B cell (primary cell): ENCODE measurements at regions not wholly inside any gene's neighbourhood (a gene's known extent, or its start where the extent isn't known, plus 50 kb on each side); places are given as distances from the start of the nearest gene placed in this dataset.
"Not testable (repeated sequence)": the region's sequence is repeated elsewhere in the genome, so short reads cannot be mapped to it uniquely, and the experiment has no call there.

Experiments
- ATAC-seq: fragments of 200-7000 bp; cut with Tn5 transposase; one replicate; pipeline ENCODE4 v1.10.0; 2021; ENCODE audit warnings: low read depth, mild to moderate bottlenecking, moderate number of reproducible peaks, moderate library complexity
- CTCF ChIA-PET: fragments of 350-600 bp; sonication (Branson Sonifier 250); formaldehyde crosslinking; loops from one replicate; lab custom pipeline; 2021; ENCODE audit warnings: antibody characterized with exemption, inconsistent platforms; lab: Charles Lee
- POLR2A ChIA-PET: fragments of 350-600 bp; sonication (Branson Sonifier 250); formaldehyde crosslinking; loops from one replicate; lab custom pipeline; 2021; ENCODE audit warnings: antibody characterized with exemption; lab: Charles Lee
- DNase-seq: peaks from one replicate; pipeline ENCODE4 v3.0.0; 2013
- H2AFZ ChIP-seq: 2 replicates; pipeline ENCODE4 v1.6.1; 2012; ENCODE audit warnings: mild to moderate bottlenecking, low read depth, low read length; ENCODE audit not compliant: insufficient read depth, poor library complexity, severe bottlenecking
- H3K27ac ChIP-seq, 2 donors: 1 replicate in 1 of 2; 2 replicates in 1 of 2; pipeline ENCODE4 v1.5.1; 2012 to 2013; ENCODE audit warnings: low read length in 2 of 2, mild to moderate bottlenecking in 2 of 2, moderate library complexity in 1 of 2
- H3K27me3 ChIP-seq, 4 experiments: fragments of 200-600 bp in 1 of 4; sonication (generic) in 1 of 4; replicated peaks in 1 of 4; 1 replicate in 2 of 4; 2 replicates in 2 of 4; pipeline versions ENCODE4 v1.6.1 to v1.7.0; 2013 to 2016; ENCODE audit warnings: low read length in 3 of 4, mild to moderate bottlenecking in 2 of 4, mixed read lengths in 1 of 4, moderate library complexity in 1 of 4; ENCODE audit not compliant: insufficient read depth in 4 of 4, control insufficient read depth in 3 of 4; ENCODE audit errors: control extremely low read depth in 1 of 4
- H3K36me3 ChIP-seq, 2 experiments: replicated peaks in 1 of 2; 1 replicate in 1 of 2; 2 replicates in 1 of 2; pipeline versions ENCODE4 v1.6.1 to v1.7.1; 2013; ENCODE audit warnings: low read length in 1 of 2; ENCODE audit not compliant: insufficient read depth in 2 of 2, control insufficient read depth in 1 of 2; ENCODE audit errors: control extremely low read depth in 1 of 2, extremely low read depth in 1 of 2
- H3K4me1 ChIP-seq, 2 donors: fragments of 200-600 bp in 1 of 2; sonication (generic) in 1 of 2; 1 replicate in 1 of 2; 2 replicates in 1 of 2; pipeline versions ENCODE4 v1.5.1 to v1.6.1; 2013 to 2017; ENCODE audit warnings: low read length in 2 of 2; ENCODE audit not compliant: control insufficient read depth in 2 of 2, insufficient read depth in 2 of 2
- H3K4me2 ChIP-seq: replicated peaks from 2 replicates; pipeline ENCODE3; 2012; ENCODE audit warnings: mild to moderate bottlenecking, low read depth, low read length; ENCODE audit not compliant: poor library complexity, severe bottlenecking
- H3K4me3 ChIP-seq, 5 experiments: fragments of 200-600 bp in 1 of 5; sonication (generic) in 1 of 5; 1 replicate in 3 of 5; 2 replicates in 2 of 5; pipeline versions ENCODE4 v1.5.1 to v1.7.0; 2011 to 2016; ENCODE audit warnings: low read length in 4 of 5, mild to moderate bottlenecking in 4 of 5, low read depth in 2 of 5, control low read depth in 1 of 5, moderate library complexity in 1 of 5; ENCODE audit not compliant: insufficient read depth in 1 of 5; ENCODE audit errors: control extremely low read depth in 1 of 5, extremely low read depth in 1 of 5
- H3K79me2 ChIP-seq: fragments of 200-600 bp; sonication (generic); one replicate; pipeline ENCODE4 v1.6.0; 2016; ENCODE audit warnings: low read length; ENCODE audit not compliant: control insufficient read depth, insufficient read depth
- H3K9ac ChIP-seq: fragments of 200-600 bp; sonication (generic); 2 replicates; pipeline ENCODE4 v1.6.1; 2017; ENCODE audit warnings: mild to moderate bottlenecking, low read length, moderate library complexity
- H3K9me3 ChIP-seq, 3 donors: one replicate each; pipeline versions ENCODE4 v1.6.1 to v1.7.1; 2013; ENCODE audit warnings: low read length in 2 of 3; ENCODE audit not compliant: control insufficient read depth in 2 of 3, insufficient read depth in 1 of 3; ENCODE audit errors: control extremely low read depth in 1 of 3
- H4K20me1 ChIP-seq: 2 replicates; pipeline ENCODE4 v1.6.0; 2012; ENCODE audit warnings: mild to moderate bottlenecking, low read length; ENCODE audit not compliant: insufficient read depth, control insufficient read depth, poor library complexity, severe bottlenecking
- H3K27ac Mint-ChIP-seq: one replicate; pipeline ENCODE4 v1.8.0; 2021; ENCODE audit warnings: mixed read lengths
- H3K27me3 Mint-ChIP-seq: one replicate; pipeline ENCODE4 v1.8.0; 2021; ENCODE audit warnings: mixed read lengths
- H3K4me1 Mint-ChIP-seq: one replicate; pipeline ENCODE4 v1.8.0; 2021; ENCODE audit warnings: mixed read lengths
- H3K4me3 Mint-ChIP-seq: one replicate; pipeline ENCODE4 v1.8.0; 2021; ENCODE audit warnings: mixed read lengths
- H3K9me3 Mint-ChIP-seq: one replicate; pipeline ENCODE4 v1.8.0; 2022; ENCODE audit warnings: mixed read lengths; ENCODE audit not compliant: insufficient read depth
- EZH2 ChIP-seq: IDR thresholded peaks from 2 replicates; pipeline ENCODE4 v1.6.1; 2012; ENCODE audit warnings: borderline replicate concordance, low read depth, mild to moderate bottlenecking, moderate library complexity, low read length; ENCODE audit not compliant: insufficient read depth, poor library complexity, severe bottlenecking
- WGBS: methylation state at CpG from one replicate; pipeline ENCODE4 v1.1.5; 2013; ENCODE audit warnings: missing lambda C conversion rate; ENCODE audit not compliant: insufficient coverage; 5-methylcytosine and 5-hydroxymethylcytosine counted together
- intact Hi-C: fragments of 100-400 bp; cut with micrococcal nuclease; formaldehyde crosslinking; loops from one replicate; pipeline ENCODE4 v1.10.0; 2022
- TF ChIP-seq, protein P1 (sequence below): fragments of 200-600 bp; IDR thresholded peaks from one replicate; pipeline ENCODE4 v1.8.0; 2022; ENCODE audit warnings: antibody characterized with exemption, mild to moderate bottlenecking

DNA sequence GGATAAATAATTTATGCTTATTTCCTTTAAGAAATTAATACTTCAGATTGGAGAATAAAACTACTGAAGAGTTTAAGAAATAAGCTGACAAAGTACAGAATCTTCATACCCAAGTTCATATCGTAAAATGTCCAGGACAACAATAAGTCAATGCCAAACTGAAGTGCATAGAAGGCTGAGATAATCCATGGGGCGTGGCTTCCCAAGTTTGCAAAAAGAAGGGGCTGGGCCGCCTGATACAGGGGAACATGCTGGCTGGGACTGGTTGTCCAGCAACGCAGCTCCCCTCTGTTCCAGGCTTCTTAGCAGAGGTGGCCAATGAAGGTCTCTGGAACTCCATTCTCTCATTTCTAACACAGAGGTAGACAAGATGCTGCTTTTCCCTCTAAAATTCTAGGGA is 189.5 kb upstream of the SPOPL start:
- peaks cover 4% of the 10 kb centered on the region for H3K9me3 Mint-ChIP-seq
- Histone ChIP-seq H3K4me3 (no peak overlapping the region), H3K27me3 (no peaks in the 10 kb centered on the region), H3K79me2 (no peaks in the 10 kb centered on the region), H3K36me3 (no peaks in the 10 kb centered on the region), H3K4me1 (no peaks in the 10 kb centered on the region), H3K27ac (no peak overlapping the region), H2AFZ (no peak overlapping the region), H3K4me2 (no peak overlapping the region), H3K9me3 (peaks cover 0 to 7% (median 0%) of the 10 kb centered on the region in 3 donors), H3K9ac (no peak overlapping the region), H4K20me1 (no peaks in the 10 kb centered on the region)
- no peak overlapping the region for H3K4me3 Mint-ChIP-seq
- intact Hi-C loops, result no loop called here
- TF ChIP-seq, protein P1, sequence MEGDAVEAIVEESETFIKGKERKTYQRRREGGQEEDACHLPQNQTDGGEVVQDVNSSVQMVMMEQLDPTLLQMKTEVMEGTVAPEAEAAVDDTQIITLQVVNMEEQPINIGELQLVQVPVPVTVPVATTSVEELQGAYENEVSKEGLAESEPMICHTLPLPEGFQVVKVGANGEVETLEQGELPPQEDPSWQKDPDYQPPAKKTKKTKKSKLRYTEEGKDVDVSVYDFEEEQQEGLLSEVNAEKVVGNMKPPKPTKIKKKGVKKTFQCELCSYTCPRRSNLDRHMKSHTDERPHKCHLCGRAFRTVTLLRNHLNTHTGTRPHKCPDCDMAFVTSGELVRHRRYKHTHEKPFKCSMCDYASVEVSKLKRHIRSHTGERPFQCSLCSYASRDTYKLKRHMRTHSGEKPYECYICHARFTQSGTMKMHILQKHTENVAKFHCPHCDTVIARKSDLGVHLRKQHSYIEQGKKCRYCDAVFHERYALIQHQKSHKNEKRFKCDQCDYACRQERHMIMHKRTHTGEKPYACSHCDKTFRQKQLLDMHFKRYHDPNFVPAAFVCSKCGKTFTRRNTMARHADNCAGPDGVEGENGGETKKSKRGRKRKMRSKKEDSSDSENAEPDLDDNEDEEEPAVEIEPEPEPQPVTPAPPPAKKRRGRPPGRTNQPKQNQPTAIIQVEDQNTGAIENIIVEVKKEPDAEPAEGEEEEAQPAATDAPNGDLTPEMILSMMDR, result no peak
- no peak for TF ChIP-seq EZH2
- H3K27ac Mint-ChIP-seq, result no peak overlapping the region
- no peak for ATAC-seq
- ChIA-PET CTCF (no interaction called here), POLR2A (no interaction called here)
- no peaks in the 10 kb centered on the region for H3K4me1 Mint-ChIP-seq
- H3K27me3 Mint-ChIP-seq, result no peaks in the 10 kb centered on the region
- WGBS, result 93% methylated on average over 4 of the region's 4 CpGs
- no peak for DNase-seq

DNA sequence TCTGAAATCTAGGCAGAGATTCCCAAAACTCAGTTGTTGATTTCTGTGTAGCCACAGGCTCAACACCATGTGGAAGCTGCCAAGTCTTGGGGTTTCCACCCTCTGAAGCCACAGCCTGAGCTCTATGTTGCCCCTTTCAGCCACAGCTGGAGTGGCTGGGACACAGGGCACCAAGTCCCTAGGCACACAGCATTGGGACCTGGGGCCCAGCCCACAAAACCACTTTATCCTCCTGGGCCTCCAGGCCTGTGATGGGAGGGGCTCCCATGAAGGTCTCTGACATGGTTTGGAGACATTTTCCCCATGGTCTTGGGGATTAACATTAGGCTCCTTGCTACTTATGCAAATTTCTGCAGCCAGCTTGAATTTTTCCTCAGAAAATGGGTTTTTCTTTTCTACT is 186.0 kb upstream of the SPOPL start:
- ATAC-seq, H4K20me1 ChIP-seq, H3K79me2 ChIP-seq, DNase-seq, H3K36me3 ChIP-seq, H2AFZ ChIP-seq, H3K4me1 Mint-ChIP-seq, H3K4me3 ChIP-seq, POLR2A ChIA-PET, H3K4me3 Mint-ChIP-seq, intact Hi-C loops, H3K9me3 ChIP-seq, H3K27me3 ChIP-seq, H3K4me1 ChIP-seq, H3K27ac ChIP-seq, H3K9me3 Mint-ChIP-seq, H3K27me3 Mint-ChIP-seq, CTCF ChIA-PET, H3K9ac ChIP-seq, H3K4me2 ChIP-seq, H3K27ac Mint-ChIP-seq: not testable (repeated sequence)
